Urinary bladder (tissue), 3 donors: ENCODE measurements at regions not wholly inside any gene's neighbourhood (a gene's known extent, or its start where the extent isn't known, plus 50 kb on each side); places are given as distances from the start of the nearest gene placed in this dataset.

Source experiments
- DNase-seq: peaks from one replicate; pipeline ENCODE4 v3.0.0-alpha.2; 2015; ENCODE audit errors: extremely low spot score
- H3K27ac ChIP-seq: one replicate; pipeline ENCODE4 v1.5.1; 2013; ENCODE audit warnings: low read depth, mild to moderate bottlenecking, moderate library complexity
- H3K36me3 ChIP-seq: one replicate; pipeline ENCODE4 v1.6.1; 2013; ENCODE audit warnings: mild to moderate bottlenecking, moderate library complexity; ENCODE audit not compliant: insufficient read depth
- H3K4me1 ChIP-seq: one replicate; pipeline ENCODE4 v1.6.1; 2013; ENCODE audit warnings: mild to moderate bottlenecking, moderate library complexity; ENCODE audit not compliant: insufficient read depth
- H3K4me3 ChIP-seq: one replicate; pipeline ENCODE4 v1.5.1; 2013; ENCODE audit warnings: low read depth, low read length
- WGBS: extraction: QIAGEN DNeasy Blood & Tissue Kit; methylation state at CpG from one replicate; pipeline ENCODE4 v1.1.7; 2013; 5-methylcytosine and 5-hydroxymethylcytosine counted together
- donor health status: healthy with polysubstance abuse.
- donor health status: healthy.

GRCh38 chr3:70824773-70825172 is 512.3 kb upstream of the MDFIC2 start:
- no peak overlapping the region for H3K4me3 ChIP-seq
- DNase-seq: no peak
- no peak overlapping the region for H3K27ac ChIP-seq
- no peaks in the 10 kb centered on the region for H3K4me1 ChIP-seq
- H3K36me3 ChIP-seq: no peaks in the 10 kb centered on the region
- WGBS: 66% methylated on average over 1 of the region's 1 CpG

GRCh38 chr3:70824078-70824477 is 511.6 kb upstream of the MDFIC2 start:
- Histone ChIP-seq H3K27ac (no peak overlapping the region), H3K4me3 (no peak overlapping the region), H3K4me1 (no peaks in the 10 kb centered on the region), H3K36me3 (no peaks in the 10 kb centered on the region)
- no peak for DNase-seq
- 87% methylated on average over 2 of the region's 2 CpGs for WGBS

- DNase-seq: no peak
- Histone ChIP-seq H3K4me1 (no peaks in the 10 kb centered on the region), H3K27ac (no peak overlapping the region), H3K4me3 (no peak overlapping the region), H3K36me3 (no peaks in the 10 kb centered on the region)
- 58% methylated on average over 3 of the region's 3 CpGs for WGBS
These were observed 511.2 kb upstream of the MDFIC2 start for GRCh38 chr3:70823622-70824021.

- Histone ChIP-seq H3K27ac (no peak overlapping the region), H3K4me1 (no peaks in the 10 kb centered on the region), H3K4me3 (no peak overlapping the region), H3K36me3 (no peaks in the 10 kb centered on the region)
- WGBS: 74% methylated on average over 7 of the region's 7 CpGs
- no peak for DNase-seq
These were observed 510.2 kb upstream of the MDFIC2 start for GRCh38 chr3:70822669-70823068.

- 95% methylated on average over 4 of the region's 4 CpGs for WGBS
- DNase-seq: no peak
- Histone ChIP-seq H3K27ac (no peak overlapping the region), H3K4me3 (no peak overlapping the region), H3K4me1 (no peaks in the 10 kb centered on the region), H3K36me3 (no peaks in the 10 kb centered on the region)
These were observed 509.2 kb upstream of the MDFIC2 start for GRCh38 chr3:70821602-70822001.

GRCh38 chr3:70820397-70820796 is 508.0 kb upstream of the MDFIC2 start:
- 93% methylated on average over 1 of the region's 1 CpG for WGBS
- no peaks in the 10 kb centered on the region for H3K36me3 ChIP-seq
- no peak for DNase-seq
- no peak overlapping the region for H3K27ac ChIP-seq
- H3K4me3 ChIP-seq: no peak overlapping the region
- no peaks in the 10 kb centered on the region for H3K4me1 ChIP-seq

- H3K27ac ChIP-seq: no peak overlapping the region
- H3K4me1 ChIP-seq: no peaks in the 10 kb centered on the region
- no peak for DNase-seq
- no peak overlapping the region for H3K4me3 ChIP-seq
- H3K36me3 ChIP-seq: no peaks in the 10 kb centered on the region
- 96% methylated on average over 2 of the region's 2 CpGs for WGBS
These were observed 505.7 kb upstream of the MDFIC2 start for GRCh38 chr3:70818145-70818544.

- no peak overlapping the region for H3K4me3 ChIP-seq
- H3K36me3 ChIP-seq: no peaks in the 10 kb centered on the region
- 85% methylated on average over 3 of the region's 3 CpGs for WGBS
- H3K27ac ChIP-seq: no peak overlapping the region
- no peak for DNase-seq
- no peaks in the 10 kb centered on the region for H3K4me1 ChIP-seq
These were observed 503.9 kb upstream of the MDFIC2 start for GRCh38 chr3:70816346-70816745.

GRCh38 chr3:70815817-70816216 is 503.4 kb upstream of the MDFIC2 start:
- DNase-seq: no peak
- no peak overlapping the region for H3K4me3 ChIP-seq
- WGBS: 72% methylated on average over 4 of the region's 4 CpGs
- H3K27ac ChIP-seq: no peak overlapping the region
- no peaks in the 10 kb centered on the region for H3K4me1 ChIP-seq
- H3K36me3 ChIP-seq: no peaks in the 10 kb centered on the region

- H3K4me1 ChIP-seq: no peaks in the 10 kb centered on the region
- no peak for DNase-seq
- no peak overlapping the region for H3K27ac ChIP-seq
- WGBS: 91% methylated on average over 3 of the region's 3 CpGs
- no peak overlapping the region for H3K4me3 ChIP-seq
- no peaks in the 10 kb centered on the region for H3K36me3 ChIP-seq
These were observed 500.9 kb upstream of the MDFIC2 start for GRCh38 chr3:70813311-70813710.

- Histone ChIP-seq H3K27ac (no peak overlapping the region), H3K4me1 (no peaks in the 10 kb centered on the region)
- WGBS: 42% methylated on average over 2 of the region's 2 CpGs
These were observed 499.4 kb upstream of the MDFIC2 start for GRCh38 chr3:70811880-70812279.

GRCh38 chr3:70808881-70809280 is 496.4 kb upstream of the MDFIC2 start:
- WGBS: 83% methylated on average over 1 of the region's 1 CpG
- no peak overlapping the region for H3K27ac ChIP-seq
- no peaks in the 10 kb centered on the region for H3K4me1 ChIP-seq
- H3K4me3 ChIP-seq: no peak overlapping the region
- no peaks in the 10 kb centered on the region for H3K36me3 ChIP-seq
- DNase-seq: no peak

More at GRCh38 chr3:70811880-70812279, 499.4 kb upstream of the MDFIC2 start:
- no peak for DNase-seq
- no peaks in the 10 kb centered on the region for H3K36me3 ChIP-seq
- no peak overlapping the region for H3K4me3 ChIP-seq

GRCh38 chr3:70806556-70806955 is 494.1 kb upstream of the MDFIC2 start:
- WGBS: 88% methylated on average over 7 of the region's 7 CpGs
- H3K27ac ChIP-seq: no peak overlapping the region
- H3K4me1 ChIP-seq: no peaks in the 10 kb centered on the region
- no peak for DNase-seq
- H3K36me3 ChIP-seq: no peaks in the 10 kb centered on the region
- H3K4me3 ChIP-seq: no peak overlapping the region

GRCh38 chr3:70806021-70806420 is 493.6 kb upstream of the MDFIC2 start:
- Histone ChIP-seq H3K4me1 (no peaks in the 10 kb centered on the region), H3K27ac (no peak overlapping the region), H3K36me3 (no peaks in the 10 kb centered on the region), H3K4me3 (no peak overlapping the region)
- 88% methylated on average over 6 of the region's 6 CpGs for WGBS
- no peak for DNase-seq
